ENCODE measurements at regions not wholly inside any gene's neighbourhood (a gene's known extent, or its start where the extent isn't known, plus 50 kb on each side); places are given as distances from the start of the nearest gene placed in this dataset.

DNA sequence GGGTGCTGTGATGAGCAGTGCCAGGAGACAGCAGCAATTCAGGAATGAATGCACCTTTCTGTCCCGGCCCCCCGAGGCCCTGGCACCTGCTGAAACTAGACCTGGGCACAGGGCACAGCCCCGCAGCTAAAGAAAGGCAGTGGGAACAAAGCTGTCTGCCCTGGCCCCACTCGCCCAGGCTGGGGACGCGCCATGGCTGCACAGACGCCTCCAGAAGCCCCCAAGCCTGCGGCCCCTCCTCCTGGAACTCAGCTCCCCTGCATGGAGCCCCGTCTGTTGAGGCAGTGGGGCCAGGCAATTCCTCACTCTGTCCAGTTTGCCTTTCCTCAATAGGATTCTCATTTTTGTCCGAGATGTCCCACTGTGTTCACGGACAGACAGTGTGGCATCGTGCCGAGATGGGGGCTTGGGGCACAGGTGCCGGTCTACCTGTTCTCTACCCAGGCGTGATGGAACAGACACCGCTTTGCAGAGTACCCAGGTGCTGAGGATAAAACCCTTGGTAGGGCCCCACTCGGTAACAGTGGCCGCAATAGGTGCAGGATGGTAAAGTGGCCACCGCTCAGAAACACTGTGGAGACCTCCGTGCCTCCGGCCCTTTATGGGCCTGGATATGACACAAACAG is 146.5 kb upstream of the SOX1 start:
- no peak overlapping the region for H3K4me3 ChIP-seq (ENCODE audit: low read length)
- no peak for DNase-seq (ENCODE audit: low read depth, low spot score)

- no peak for DNase-seq (ENCODE audit: low read depth, low spot score)
- no peak overlapping the region for H3K4me3 ChIP-seq (ENCODE audit: low read length)
Observed at GRCh38 chr13:111920932-111921705, 145.8 kb upstream of the SOX1 start.

- no peak overlapping the region for H3K4me3 ChIP-seq (ENCODE audit: low read length)
- DNase-seq (ENCODE audit: low read depth, low spot score): no peak
Observed at GRCh38 chr13:111922086-111922485, 144.9 kb upstream of the SOX1 start.

DNA sequence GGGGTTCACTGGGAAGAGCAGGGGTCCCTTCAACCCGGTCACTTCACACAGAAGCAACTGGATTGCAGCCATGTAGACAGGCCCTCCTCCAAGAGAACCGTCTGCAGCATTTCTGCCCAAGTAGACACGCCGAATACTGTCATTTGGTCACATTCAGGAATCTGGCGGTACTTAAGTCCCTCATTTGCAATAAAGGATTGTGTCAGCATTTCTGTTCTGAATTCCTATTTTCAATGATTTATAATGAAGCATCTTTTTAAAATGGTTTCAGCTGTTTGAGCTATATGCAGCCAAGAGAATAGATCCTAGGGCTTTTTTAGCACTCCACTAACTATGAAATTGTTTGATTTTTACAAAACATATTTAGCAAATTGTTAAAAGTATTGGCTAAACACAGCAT is 143.5 kb upstream of the SOX1 start:
- DNase-seq (ENCODE audit: low read depth, low spot score): no peak
- H3K4me3 ChIP-seq (ENCODE audit: low read length): no peak overlapping the region

- no peak for DNase-seq (ENCODE audit: low read depth, low spot score)
- no peak overlapping the region for H3K4me3 ChIP-seq (ENCODE audit: low read length)
Observed at GRCh38 chr13:111923991-111924677, 142.8 kb upstream of the SOX1 start.

DNA sequence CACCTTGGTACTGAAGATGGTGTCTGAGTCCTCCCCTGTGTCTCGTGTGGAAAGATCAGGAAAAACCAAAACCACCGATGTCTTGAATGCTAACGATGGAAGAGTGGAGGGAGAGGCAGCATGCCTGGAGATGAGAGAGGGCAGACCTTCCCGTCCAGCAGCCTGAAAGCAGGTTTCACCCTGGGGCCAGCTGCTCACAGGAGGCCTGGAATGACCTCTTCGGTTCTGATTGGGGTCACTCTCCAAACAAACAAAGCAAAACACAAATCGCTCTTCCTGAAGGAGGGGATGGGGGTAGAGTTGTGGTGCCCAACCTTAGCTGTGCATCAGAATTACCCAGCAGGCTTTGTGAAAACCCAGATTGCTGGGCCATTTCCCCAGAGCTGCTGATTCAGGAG is 142.3 kb upstream of the SOX1 start:
- no peak for DNase-seq (ENCODE audit: low read depth, low spot score)
- no peak overlapping the region for H3K4me3 ChIP-seq (ENCODE audit: low read length)

- no peak for DNase-seq (ENCODE audit: low read depth, low spot score)
- H3K4me3 ChIP-seq (ENCODE audit: low read length): no peak overlapping the region
Observed at GRCh38 chr13:111925146-111925875, 141.6 kb upstream of the SOX1 start.

DNA sequence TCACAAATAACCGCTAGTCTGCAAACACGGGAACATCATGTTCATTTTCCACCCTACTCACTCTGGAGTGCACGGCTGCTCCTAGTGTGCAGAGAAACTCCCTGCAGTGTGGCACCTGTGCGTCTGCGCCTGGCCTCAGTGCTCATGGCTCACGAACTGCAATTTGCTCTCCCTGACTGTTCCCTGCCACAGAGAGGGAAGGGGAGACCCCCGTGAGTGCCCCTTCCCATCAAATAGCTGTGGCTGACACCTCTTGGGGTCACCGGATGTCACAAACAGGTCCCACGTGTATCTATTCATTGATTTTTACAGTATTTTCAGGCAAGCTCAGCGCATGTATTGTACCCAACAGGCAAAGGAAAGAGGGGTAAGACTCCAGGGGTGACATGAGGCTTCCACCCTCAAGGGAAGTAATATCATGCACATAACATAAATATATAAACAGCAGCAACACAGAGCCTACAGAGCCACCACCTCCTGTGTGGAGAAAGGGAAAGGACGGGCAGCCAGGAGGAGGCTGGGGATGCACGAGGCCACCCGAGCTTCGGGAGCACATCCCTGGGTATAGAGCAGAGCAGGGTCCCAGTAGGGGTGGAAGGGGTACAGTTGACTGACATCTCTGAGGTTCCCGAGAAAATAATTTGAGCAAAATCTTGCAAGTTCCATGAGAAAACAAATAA is 140.3 kb upstream of the SOX1 start:
- DNase-seq (ENCODE audit: low read depth, low spot score): no peak

GRCh38 chr13:111927181-111927540 is 139.8 kb upstream of the SOX1 start:
- no peak for DNase-seq (ENCODE audit: low read depth, low spot score)

More for the DNA sequence above, 140.3 kb upstream of the SOX1 start:
- H3K4me3 ChIP-seq (ENCODE audit: low read length): no peak overlapping the region

DNA sequence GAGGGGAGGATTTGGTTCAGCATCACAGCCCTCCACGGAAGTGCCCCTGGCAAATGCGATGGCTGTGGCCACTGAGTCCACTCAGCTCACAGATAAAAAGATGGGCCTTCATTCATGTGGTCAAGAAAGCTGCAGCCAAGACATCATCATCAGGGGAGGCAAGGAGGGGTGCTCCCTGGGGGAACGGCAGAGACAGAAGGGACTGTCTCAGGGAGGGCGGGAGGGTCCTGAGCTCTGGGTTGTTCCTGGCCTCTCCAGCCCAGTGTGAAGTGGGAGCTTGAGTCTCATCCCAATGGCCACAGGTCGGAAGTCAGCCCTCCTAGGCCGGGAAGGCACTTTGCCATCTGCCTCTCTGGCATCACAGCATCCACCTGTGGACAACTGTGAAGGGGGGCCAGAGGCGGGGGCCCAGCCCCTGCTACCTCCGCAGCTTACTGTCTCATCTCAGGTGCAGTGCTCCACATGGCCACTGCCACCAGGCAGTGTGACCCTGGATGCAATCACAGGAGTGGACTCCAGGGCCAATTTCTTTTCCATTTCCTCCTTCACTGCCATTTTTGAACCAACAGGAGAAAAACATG is 137.8 kb upstream of the SOX1 start:
- no peak overlapping the region for H3K4me3 ChIP-seq (ENCODE audit: low read length)
- no peak for DNase-seq (ENCODE audit: low read depth, low spot score)

More at GRCh38 chr13:111927181-111927540, 139.8 kb upstream of the SOX1 start:
- no peak overlapping the region for H3K4me3 ChIP-seq (ENCODE audit: low read length)

GRCh38 chr13:111936267-111936925 is 130.6 kb upstream of the SOX1 start:
- DNase-seq (ENCODE audit: low read depth, low spot score): no peak
- no peak overlapping the region for H3K4me3 ChIP-seq (ENCODE audit: low read length)

- H3K4me3 ChIP-seq (ENCODE audit: low read length): no peak overlapping the region
- no peak for DNase-seq (ENCODE audit: low read depth, low spot score)
Observed at GRCh38 chr13:111937777-111938311, 129.1 kb upstream of the SOX1 start.

GRCh38 chr13:111938741-111939665 is 127.9 kb upstream of the SOX1 start:
- H3K4me3 ChIP-seq (ENCODE audit: low read length): no peak overlapping the region
- DNase-seq (ENCODE audit: low read depth, low spot score): no peak

- no peak overlapping the region for H3K4me3 ChIP-seq (ENCODE audit: low read length)
- no peak for DNase-seq (ENCODE audit: low read depth, low spot score)
Observed at GRCh38 chr13:111939666-111940278, 127.2 kb upstream of the SOX1 start.

GRCh38 chr13:111940892-111941291 is 126.1 kb upstream of the SOX1 start:
- H3K4me3 ChIP-seq (ENCODE audit: low read length): no peak overlapping the region
- no peak for DNase-seq (ENCODE audit: low read depth, low spot score)

- DNase-seq (ENCODE audit: low read depth, low spot score): no peak
- no peak overlapping the region for H3K4me3 ChIP-seq (ENCODE audit: low read length)
Observed at GRCh38 chr13:111941845-111942447, 125.0 kb upstream of the SOX1 start.

Data from Jurkat, Clone E6-1 (cell line).